PFSK-1 (cell line): ENCODE measurements at regions not wholly inside any gene's neighbourhood (a gene's known extent, or its start where the extent isn't known, plus 50 kb on each side); places are given as distances from the start of the nearest gene placed in this dataset.

ENCODE experiments used
- POLR2AphosphoS5 ChIP-seq: IDR thresholded peaks from 2 replicates; pipeline ENCODE4 v1.6.1; 2012; ENCODE audit warnings: low read depth, mild to moderate bottlenecking, control low read depth, low read length, moderate library complexity
- TAF1 ChIP-seq: IDR thresholded peaks from 2 replicates; pipeline ENCODE4 v1.6.1; 2012; ENCODE audit warnings: low read length, control low read depth, borderline replicate concordance; ENCODE audit not compliant: insufficient read depth
- TF ChIP-seq, protein P1 (sequence below), 2 experiments: IDR thresholded peaks; 2 replicates each; pipeline versions ENCODE4 v1.6.1 to v1.8.0; 2011 to 2012; ENCODE audit warnings: low read depth in 2 of 2, low read length in 2 of 2, control low read depth in 1 of 2, inconsistent platforms in 1 of 2, mild to moderate bottlenecking in 1 of 2, moderate library complexity in 1 of 2; ENCODE audit not compliant: insufficient read depth in 1 of 2

GRCh38 chr6:11409371-11409770 lies 128.2 kb upstream of the TMEM170B start:
- no peak for TF ChIP-seq POLR2AphosphoS5
- TF ChIP-seq, protein P1, sequence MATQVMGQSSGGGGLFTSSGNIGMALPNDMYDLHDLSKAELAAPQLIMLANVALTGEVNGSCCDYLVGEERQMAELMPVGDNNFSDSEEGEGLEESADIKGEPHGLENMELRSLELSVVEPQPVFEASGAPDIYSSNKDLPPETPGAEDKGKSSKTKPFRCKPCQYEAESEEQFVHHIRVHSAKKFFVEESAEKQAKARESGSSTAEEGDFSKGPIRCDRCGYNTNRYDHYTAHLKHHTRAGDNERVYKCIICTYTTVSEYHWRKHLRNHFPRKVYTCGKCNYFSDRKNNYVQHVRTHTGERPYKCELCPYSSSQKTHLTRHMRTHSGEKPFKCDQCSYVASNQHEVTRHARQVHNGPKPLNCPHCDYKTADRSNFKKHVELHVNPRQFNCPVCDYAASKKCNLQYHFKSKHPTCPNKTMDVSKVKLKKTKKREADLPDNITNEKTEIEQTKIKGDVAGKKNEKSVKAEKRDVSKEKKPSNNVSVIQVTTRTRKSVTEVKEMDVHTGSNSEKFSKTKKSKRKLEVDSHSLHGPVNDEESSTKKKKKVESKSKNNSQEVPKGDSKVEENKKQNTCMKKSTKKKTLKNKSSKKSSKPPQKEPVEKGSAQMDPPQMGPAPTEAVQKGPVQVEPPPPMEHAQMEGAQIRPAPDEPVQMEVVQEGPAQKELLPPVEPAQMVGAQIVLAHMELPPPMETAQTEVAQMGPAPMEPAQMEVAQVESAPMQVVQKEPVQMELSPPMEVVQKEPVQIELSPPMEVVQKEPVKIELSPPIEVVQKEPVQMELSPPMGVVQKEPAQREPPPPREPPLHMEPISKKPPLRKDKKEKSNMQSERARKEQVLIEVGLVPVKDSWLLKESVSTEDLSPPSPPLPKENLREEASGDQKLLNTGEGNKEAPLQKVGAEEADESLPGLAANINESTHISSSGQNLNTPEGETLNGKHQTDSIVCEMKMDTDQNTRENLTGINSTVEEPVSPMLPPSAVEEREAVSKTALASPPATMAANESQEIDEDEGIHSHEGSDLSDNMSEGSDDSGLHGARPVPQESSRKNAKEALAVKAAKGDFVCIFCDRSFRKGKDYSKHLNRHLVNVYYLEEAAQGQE (IDR thresholded peaks at IDR 0.05; ENCODE audit: insufficient read depth in 1 of 2, low read depth in 2 of 2, low read length in 2 of 2), result no peak
- no peak for TF ChIP-seq TAF1
